Caco-2 (cell line): ENCODE measurements at regions not wholly inside any gene's neighbourhood (a gene's known extent, or its start where the extent isn't known, plus 50 kb on each side); places are given as distances from the start of the nearest gene placed in this dataset.

Experiments used
- BruUV-seq: library from RNA; stranded (reverse); fragments of 400-500 nt; replicated peaks from 2 replicates; lab custom pipeline; 2021; lab: Mats Ljungman, UMichigan
- CTCF ChIA-PET: fragments of 300-600 bp; sonication (Branson Sonifier 250); formaldehyde crosslinking; loops from one replicate; lab custom pipeline; 2022; ENCODE audit warnings: antibody characterized with exemption; lab: Charles Lee
- POLR2A ChIA-PET: fragments of 300-600 bp; sonication (Branson Sonifier 250); formaldehyde crosslinking; loops from one replicate; lab custom pipeline; 2022; ENCODE audit warnings: antibody characterized with exemption; lab: Charles Lee
- DNase-seq, 2 experiments: peaks; one replicate each; pipeline versions ENCODE4 v3.0.0 to v3.0.0-alpha.2; 2020 to 2022
- H3K27me3 ChIP-seq: replicated peaks from 2 replicates; pipeline ENCODE4 v1.6.0; 2011; ENCODE audit warnings: low read length; ENCODE audit not compliant: control insufficient read depth, insufficient read depth
- H3K36me3 ChIP-seq: 2 replicates; pipeline ENCODE4 v1.5.1; 2011; ENCODE audit warnings: low read length; ENCODE audit not compliant: control insufficient read depth, insufficient read depth
- H3K4me1 ChIP-seq: fragments of 250-450 bp; sonication (Bioruptor Pico); 2 replicates; pipeline ENCODE4 v1.5.1; 2020; ENCODE audit warnings: mild to moderate bottlenecking
- H3K4me3 ChIP-seq: 2 replicates; pipeline ENCODE4 v1.5.1; 2011; ENCODE audit warnings: low read depth, mild to moderate bottlenecking, control low read depth, low read length
- H3K9me3 ChIP-seq: fragments of 250-450 bp; sonication (Bioruptor Pico); 2 replicates; pipeline ENCODE4 v1.5.1; 2020; ENCODE audit warnings: mild to moderate bottlenecking, moderate library complexity
- H3K27ac Mint-ChIP-seq: one replicate; pipeline ENCODE4 v1.8.0; 2022; ENCODE audit warnings: mixed read lengths; ENCODE audit not compliant: unreplicated experiment
- H3K27me3 Mint-ChIP-seq: one replicate; pipeline ENCODE4 v1.8.0; 2022; ENCODE audit warnings: mixed read lengths; ENCODE audit not compliant: insufficient read depth, unreplicated experiment
- H3K36me3 Mint-ChIP-seq: one replicate; pipeline ENCODE4 v1.8.0; 2022; ENCODE audit warnings: mild to moderate bottlenecking, mixed read lengths; ENCODE audit not compliant: insufficient read depth, unreplicated experiment
- H3K4me1 Mint-ChIP-seq: one replicate; pipeline ENCODE4 v1.8.0; 2022; ENCODE audit warnings: low read depth, mixed read lengths; ENCODE audit not compliant: unreplicated experiment
- H3K4me3 Mint-ChIP-seq: one replicate; pipeline ENCODE4 v1.8.0; 2022; ENCODE audit warnings: mild to moderate bottlenecking, moderate library complexity, mixed read lengths; ENCODE audit not compliant: unreplicated experiment
- H3K9me3 Mint-ChIP-seq: one replicate; pipeline ENCODE4 v1.8.0; 2022; ENCODE audit warnings: mixed read lengths; ENCODE audit not compliant: unreplicated experiment
- intact Hi-C: fragments of 100-400 bp; cut with micrococcal nuclease; formaldehyde crosslinking; loops from one replicate; pipeline ENCODE4 v1.10.0; 2022; ENCODE audit not compliant: unreplicated experiment
- TF ChIP-seq, protein P1 (sequence below), 2 experiments: fragments of 200-600 bp in 1 of 2; IDR thresholded peaks; 1 replicate in 1 of 2; 2 replicates in 1 of 2; pipeline versions ENCODE4 v1.5.1 to v1.8.0; 2011 to 2022; ENCODE audit warnings: antibody characterized with exemption in 1 of 2, control low read depth in 1 of 2, inconsistent platforms in 1 of 2, low read depth in 1 of 2, low read length in 1 of 2, mild to moderate bottlenecking in 1 of 2, moderate library complexity in 1 of 2; ENCODE audit not compliant: insufficient read depth in 1 of 2, severe bottlenecking in 1 of 2, unreplicated experiment in 1 of 2

DNA sequence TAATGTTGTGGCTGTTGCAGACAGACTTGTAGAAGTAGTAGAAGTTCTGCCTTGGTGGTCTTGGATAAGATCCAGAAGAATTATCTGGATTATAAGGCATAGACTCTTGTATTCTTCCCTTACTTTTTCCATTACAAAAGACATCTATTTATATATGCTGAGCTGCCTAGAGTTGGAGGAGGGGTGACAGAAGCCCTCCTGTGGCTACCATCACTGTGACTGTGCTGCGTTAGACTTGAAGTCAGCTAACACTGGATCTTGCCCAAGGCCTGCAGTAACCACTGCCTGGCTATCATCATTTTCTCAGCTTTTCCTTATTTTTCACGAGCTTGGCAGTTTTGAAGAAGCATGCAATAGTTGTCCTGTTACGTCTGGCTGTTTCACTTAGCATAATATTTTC, 684.8 kb upstream of the BCHE start:
- no peaks in the 10 kb centered on the region for H3K9me3 Mint-ChIP-seq
- no peaks in the 10 kb centered on the region for H3K27me3 Mint-ChIP-seq
- Histone ChIP-seq H3K4me3 (no peak overlapping the region), H3K4me1 (no peaks in the 10 kb centered on the region), H3K36me3 (no peaks in the 10 kb centered on the region), H3K9me3 (no peaks in the 10 kb centered on the region), H3K27me3 (no peaks in the 10 kb centered on the region)
- H3K27ac Mint-ChIP-seq: no peak overlapping the region
- H3K36me3 Mint-ChIP-seq: no peaks in the 10 kb centered on the region
- no peaks in the 10 kb centered on the region for H3K4me1 Mint-ChIP-seq
- no TSS peak for BruUV-seq
- intact Hi-C loops: no loop called here
- TF ChIP-seq, protein P1, sequence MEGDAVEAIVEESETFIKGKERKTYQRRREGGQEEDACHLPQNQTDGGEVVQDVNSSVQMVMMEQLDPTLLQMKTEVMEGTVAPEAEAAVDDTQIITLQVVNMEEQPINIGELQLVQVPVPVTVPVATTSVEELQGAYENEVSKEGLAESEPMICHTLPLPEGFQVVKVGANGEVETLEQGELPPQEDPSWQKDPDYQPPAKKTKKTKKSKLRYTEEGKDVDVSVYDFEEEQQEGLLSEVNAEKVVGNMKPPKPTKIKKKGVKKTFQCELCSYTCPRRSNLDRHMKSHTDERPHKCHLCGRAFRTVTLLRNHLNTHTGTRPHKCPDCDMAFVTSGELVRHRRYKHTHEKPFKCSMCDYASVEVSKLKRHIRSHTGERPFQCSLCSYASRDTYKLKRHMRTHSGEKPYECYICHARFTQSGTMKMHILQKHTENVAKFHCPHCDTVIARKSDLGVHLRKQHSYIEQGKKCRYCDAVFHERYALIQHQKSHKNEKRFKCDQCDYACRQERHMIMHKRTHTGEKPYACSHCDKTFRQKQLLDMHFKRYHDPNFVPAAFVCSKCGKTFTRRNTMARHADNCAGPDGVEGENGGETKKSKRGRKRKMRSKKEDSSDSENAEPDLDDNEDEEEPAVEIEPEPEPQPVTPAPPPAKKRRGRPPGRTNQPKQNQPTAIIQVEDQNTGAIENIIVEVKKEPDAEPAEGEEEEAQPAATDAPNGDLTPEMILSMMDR (IDR thresholded peaks at IDR 0.05; ENCODE audit: insufficient read depth in 1 of 2, low read depth in 1 of 2, low read length in 1 of 2, severe bottlenecking in 1 of 2, unreplicated experiment in 1 of 2): no peak
- ChIA-PET CTCF (no interaction called here), POLR2A (no interaction called here)
- DNase-seq: no peak
- H3K4me3 Mint-ChIP-seq: no peak overlapping the region

DNA sequence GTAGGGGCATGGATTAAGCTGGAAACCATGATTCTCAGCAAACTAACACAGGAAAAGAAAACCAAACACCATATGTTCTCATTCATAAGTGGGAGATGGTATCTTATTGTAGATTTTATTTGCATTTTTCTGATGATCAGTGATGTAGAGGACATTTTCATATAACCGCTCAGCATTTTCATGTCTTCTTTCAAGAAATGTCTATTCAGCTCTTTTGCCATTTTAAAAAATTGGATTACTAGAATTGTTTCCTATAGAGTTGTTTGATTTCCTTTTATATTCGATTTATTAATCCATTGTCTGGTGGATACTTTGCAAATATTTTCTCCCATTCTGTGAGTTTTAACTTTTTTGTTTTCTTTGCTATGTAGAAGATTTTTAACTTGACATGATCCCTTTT, 682.2 kb upstream of the BCHE start:
- ChIA-PET CTCF (no interaction called here), POLR2A (no interaction called here)
- no peaks in the 10 kb centered on the region for H3K36me3 ChIP-seq
- no peak overlapping the region for H3K4me3 Mint-ChIP-seq
- H3K9me3 Mint-ChIP-seq: no peaks in the 10 kb centered on the region
- no peaks in the 10 kb centered on the region for H3K9me3 ChIP-seq
- no peak overlapping the region for H3K27ac Mint-ChIP-seq
- intact Hi-C loops: no loop called here
- no peaks in the 10 kb centered on the region for H3K27me3 ChIP-seq
- no peak overlapping the region for H3K4me3 ChIP-seq
- H3K36me3 Mint-ChIP-seq: no peaks in the 10 kb centered on the region
- H3K4me1 Mint-ChIP-seq: no peaks in the 10 kb centered on the region
- BruUV-seq: no TSS peak
- H3K4me1 ChIP-seq: no peaks in the 10 kb centered on the region
- no peak for DNase-seq
- no peaks in the 10 kb centered on the region for H3K27me3 Mint-ChIP-seq
- TF ChIP-seq, protein P1 (IDR thresholded peaks at IDR 0.05; ENCODE audit: insufficient read depth in 1 of 2, low read depth in 1 of 2, low read length in 1 of 2, severe bottlenecking in 1 of 2, unreplicated experiment in 1 of 2): no peak

DNA sequence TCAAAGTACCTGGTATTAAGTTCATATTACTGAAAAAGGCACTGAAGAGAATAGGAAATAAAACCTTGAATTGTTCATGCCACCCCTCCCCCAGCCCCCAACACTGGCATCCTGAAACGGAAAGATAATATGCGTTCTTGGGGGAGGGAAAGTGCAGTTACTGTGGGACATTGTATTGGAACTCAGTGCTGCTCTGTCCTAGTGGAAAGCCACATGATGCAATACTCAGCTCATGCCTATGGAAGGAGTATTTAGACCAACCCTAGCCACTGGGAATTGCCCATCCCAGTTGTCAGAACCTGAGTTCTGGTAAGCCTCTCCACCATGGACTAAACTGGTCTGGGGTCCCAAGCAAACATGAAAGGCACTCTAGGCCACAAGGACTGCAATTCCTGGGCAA, 680.8 kb upstream of the BCHE start:
- Histone ChIP-seq H3K9me3 (no peaks in the 10 kb centered on the region), H3K36me3 (no peaks in the 10 kb centered on the region), H3K27me3 (no peaks in the 10 kb centered on the region), H3K4me1 (no peaks in the 10 kb centered on the region), H3K4me3 (no peak overlapping the region)
- intact Hi-C loops: no loop called here
- H3K9me3 Mint-ChIP-seq: peaks cover 8% of the 10 kb centered on the region
- no peaks in the 10 kb centered on the region for H3K27me3 Mint-ChIP-seq
- POLR2A ChIA-PET: no interaction called here
- no TSS peak for BruUV-seq
- CTCF ChIA-PET: no interaction called here
- TF ChIP-seq, protein P1 (IDR thresholded peaks at IDR 0.05; ENCODE audit: insufficient read depth in 1 of 2, low read depth in 1 of 2, low read length in 1 of 2, severe bottlenecking in 1 of 2, unreplicated experiment in 1 of 2): no peak
- no peak overlapping the region for H3K27ac Mint-ChIP-seq
- peaks cover 5% of the 10 kb centered on the region for H3K4me1 Mint-ChIP-seq
- DNase-seq: no peak
- H3K36me3 Mint-ChIP-seq: no peaks in the 10 kb centered on the region
- H3K4me3 Mint-ChIP-seq: no peak overlapping the region
